ENCODE measurements at regions not wholly inside any gene's neighbourhood (a gene's known extent, or its start where the extent isn't known, plus 50 kb on each side); places are given as distances from the start of the nearest gene placed in this dataset.

- Histone ChIP-seq H3K27ac (no peak overlapping the region), H3K36me3 (no peaks in the 10 kb centered on the region), H3K4me3 (no peak overlapping the region), H3K27me3 (no peaks in the 10 kb centered on the region), H3K4me1 (no peaks in the 10 kb centered on the region), H3K9me3 (no peaks in the 10 kb centered on the region)
- no peak for DNase-seq (ENCODE audit: low spot score in 2 of 2)
- TF ChIP-seq CTCF (IDR thresholded peaks at IDR 0.05) = no peak
- intact Hi-C loops (cut with DNase I) = no loop called here
Measured at GRCh38 chrX:94123062-94123461, 449.1 kb downstream of the FAM133A start.

- H3K4me3 ChIP-seq = no peak overlapping the region
- no peak for TF ChIP-seq CTCF (IDR thresholded peaks at IDR 0.05)
- H3K27ac ChIP-seq = no peak overlapping the region
- no peak for DNase-seq (ENCODE audit: low spot score in 2 of 2)
- no peaks in the 10 kb centered on the region for H3K27me3 ChIP-seq
- intact Hi-C loops (cut with DNase I) = no loop called here
- H3K9me3 ChIP-seq = no peaks in the 10 kb centered on the region
- no peaks in the 10 kb centered on the region for H3K36me3 ChIP-seq
- H3K4me1 ChIP-seq = no peaks in the 10 kb centered on the region
Measured at GRCh38 chrX:94162971-94163370, 489.0 kb downstream of the FAM133A start.

GRCh38 chrX:94178145-94178788 is 504.3 kb downstream of the FAM133A start:
- Histone ChIP-seq H3K4me1 (no peaks in the 10 kb centered on the region), H3K27ac (no peak overlapping the region), H3K36me3 (no peaks in the 10 kb centered on the region), H3K4me3 (no peak overlapping the region), H3K9me3 (peaks cover 0 to 5% of the 10 kb centered on the region in 2 donors), H3K27me3 (no peaks in the 10 kb centered on the region)
- intact Hi-C loops (cut with DNase I) = no loop called here
- no peak for TF ChIP-seq CTCF (IDR thresholded peaks at IDR 0.05)
- DNase-seq (ENCODE audit: low spot score in 2 of 2) = no peak

GRCh38 chrX:94204524-94204923 is 530.5 kb downstream of the FAM133A start:
- Histone ChIP-seq H3K9me3 (no peaks in the 10 kb centered on the region), H3K4me1 (no peaks in the 10 kb centered on the region), H3K4me3 (no peak overlapping the region), H3K36me3 (no peaks in the 10 kb centered on the region), H3K27me3 (no peaks in the 10 kb centered on the region), H3K27ac (no peak overlapping the region)
- no peak for DNase-seq (ENCODE audit: low spot score in 2 of 2)
- TF ChIP-seq CTCF (IDR thresholded peaks at IDR 0.05) = no peak
- intact Hi-C loops (cut with DNase I) = no loop called here

GRCh38 chrX:94216738-94217137 is 542.7 kb downstream of the FAM133A start:
- intact Hi-C loops (cut with DNase I) = no loop called here
- Histone ChIP-seq H3K9me3 (no peaks in the 10 kb centered on the region), H3K36me3 (no peaks in the 10 kb centered on the region), H3K4me1 (no peaks in the 10 kb centered on the region), H3K27ac (no peak overlapping the region), H3K4me3 (no peak overlapping the region), H3K27me3 (no peaks in the 10 kb centered on the region)
- no peak for TF ChIP-seq CTCF (IDR thresholded peaks at IDR 0.05)
- DNase-seq (ENCODE audit: low spot score in 2 of 2) = no peak

GRCh38 chrX:94252211-94252610 is 578.2 kb downstream of the FAM133A start:
- Histone ChIP-seq H3K27me3 (no peaks in the 10 kb centered on the region), H3K9me3 (no peaks in the 10 kb centered on the region), H3K27ac (no peak overlapping the region), H3K36me3 (no peaks in the 10 kb centered on the region), H3K4me1 (no peaks in the 10 kb centered on the region), H3K4me3 (no peak overlapping the region)
- TF ChIP-seq CTCF (IDR thresholded peaks at IDR 0.05) = no peak
- intact Hi-C loops (cut with DNase I) = no loop called here
- no peak for DNase-seq (ENCODE audit: low spot score in 2 of 2)

Data from ascending aorta (tissue), 2 donors.